ENCODE measurements at regions not wholly inside any gene's neighbourhood (a gene's known extent, or its start where the extent isn't known, plus 50 kb on each side); places are given as distances from the start of the nearest gene placed in this dataset.

DNA sequence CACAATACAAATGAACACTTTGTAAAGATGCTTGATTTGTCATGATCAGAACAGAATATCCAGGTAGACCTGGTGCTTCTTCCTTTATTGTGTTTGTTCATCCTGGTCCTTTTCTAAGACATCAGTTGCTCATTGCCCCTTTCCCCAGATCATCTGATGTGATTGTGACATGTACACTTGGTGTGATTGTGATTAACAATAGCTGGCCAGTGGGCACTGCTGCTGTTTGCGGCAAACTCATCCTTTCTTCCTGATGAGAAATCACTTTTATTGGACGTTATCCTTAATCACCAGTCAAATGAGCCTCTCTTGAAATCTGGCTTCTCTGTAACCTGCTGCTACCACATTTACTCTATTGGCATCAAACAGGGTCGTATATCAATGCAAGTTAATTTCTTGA is 135.1 kb downstream of the PCDH7 start:
- BruUV-seq (replicated peaks): no TSS peak
- Mint-ChIP-seq H3K4me3 (ENCODE audit: unreplicated experiment) (no peak overlapping the region), H3K27ac (ENCODE audit: low read depth, unreplicated experiment) (no peak overlapping the region), H3K4me1 (ENCODE audit: insufficient read depth, unreplicated experiment) (no peaks in the 10 kb centered on the region), H3K27me3 (ENCODE audit: insufficient read depth, unreplicated experiment) (no peaks in the 10 kb centered on the region), H3K9me3 (ENCODE audit: unreplicated experiment) (no peaks in the 10 kb centered on the region), H3K36me3 (ENCODE audit: insufficient read depth, unreplicated experiment) (no peaks in the 10 kb centered on the region)
- CTCF ChIA-PET: interaction anchor here (0.6 kb wide), 1 partner anchor 17 kb away, joined by 3 read pairs; no protein-coding TSS in a partner anchor
- POLR2A ChIA-PET: no interaction called here
- intact Hi-C loops (cut with micrococcal nuclease): no loop called here
- DNase-seq (ENCODE audit: unreplicated experiment): no peak
- TF ChIP-seq CTCF (IDR thresholded peaks at IDR 0.05; ENCODE audit: unreplicated experiment): no peak

- intact Hi-C loops (cut with micrococcal nuclease): no loop called here
- TF ChIP-seq CTCF (IDR thresholded peaks at IDR 0.05; ENCODE audit: unreplicated experiment): no peak
These were observed 136.8 kb downstream of the PCDH7 start for GRCh38 chr4:30856795-30857564.

GRCh38 chr4:30860978-30861377 is 140.8 kb downstream of the PCDH7 start:
- intact Hi-C loops (cut with micrococcal nuclease): loop anchor here (10.0 kb wide), 1 partner anchor 146 kb away; no protein-coding TSS in a partner anchor
- no peaks in the 10 kb centered on the region for H3K4me1 Mint-ChIP-seq (ENCODE audit: insufficient read depth, unreplicated experiment)
- no peak overlapping the region for H3K27ac Mint-ChIP-seq (ENCODE audit: low read depth, unreplicated experiment)
- BruUV-seq (replicated peaks): no TSS peak
- TF ChIP-seq CTCF (IDR thresholded peaks at IDR 0.05; ENCODE audit: unreplicated experiment): no peak
- H3K27me3 Mint-ChIP-seq (ENCODE audit: insufficient read depth, unreplicated experiment): no peaks in the 10 kb centered on the region
- H3K36me3 Mint-ChIP-seq (ENCODE audit: insufficient read depth, unreplicated experiment): no peaks in the 10 kb centered on the region
- ChIA-PET CTCF (no interaction called here), POLR2A (no interaction called here)
- H3K9me3 Mint-ChIP-seq (ENCODE audit: unreplicated experiment): no peaks in the 10 kb centered on the region
- DNase-seq (ENCODE audit: unreplicated experiment): no peak
- H3K4me3 Mint-ChIP-seq (ENCODE audit: unreplicated experiment): no peak overlapping the region

More at GRCh38 chr4:30856795-30857564, 136.8 kb downstream of the PCDH7 start:
- Mint-ChIP-seq H3K4me1 (ENCODE audit: insufficient read depth, unreplicated experiment) (no peaks in the 10 kb centered on the region), H3K27ac (ENCODE audit: low read depth, unreplicated experiment) (no peak overlapping the region), H3K27me3 (ENCODE audit: insufficient read depth, unreplicated experiment) (no peaks in the 10 kb centered on the region), H3K9me3 (ENCODE audit: unreplicated experiment) (no peaks in the 10 kb centered on the region), H3K36me3 (ENCODE audit: insufficient read depth, unreplicated experiment) (no peaks in the 10 kb centered on the region), H3K4me3 (ENCODE audit: unreplicated experiment) (no peak overlapping the region)
- DNase-seq (ENCODE audit: unreplicated experiment): no peak
- POLR2A ChIA-PET: no interaction called here
- CTCF ChIA-PET: no interaction called here
- BruUV-seq (replicated peaks): no TSS peak

GRCh38 chr4:30862196-30862595 is 142.0 kb downstream of the PCDH7 start:
- Mint-ChIP-seq H3K9me3 (ENCODE audit: unreplicated experiment) (no peaks in the 10 kb centered on the region), H3K36me3 (ENCODE audit: insufficient read depth, unreplicated experiment) (no peaks in the 10 kb centered on the region), H3K27ac (ENCODE audit: low read depth, unreplicated experiment) (no peak overlapping the region), H3K4me3 (ENCODE audit: unreplicated experiment) (no peak overlapping the region), H3K4me1 (ENCODE audit: insufficient read depth, unreplicated experiment) (peaks cover 5% of the 10 kb centered on the region), H3K27me3 (ENCODE audit: insufficient read depth, unreplicated experiment) (no peaks in the 10 kb centered on the region)
- no TSS peak for BruUV-seq (replicated peaks)
- intact Hi-C loops (cut with micrococcal nuclease): loop anchor here (10.0 kb wide), 1 partner anchor 147 kb away; no protein-coding TSS in a partner anchor
- POLR2A ChIA-PET: no interaction called here
- TF ChIP-seq CTCF (IDR thresholded peaks at IDR 0.05; ENCODE audit: unreplicated experiment): no peak
- no peak for DNase-seq (ENCODE audit: unreplicated experiment)
- CTCF ChIA-PET: no interaction called here

Data from MCF 10A (cell line).